Keratinocyte (primary cell): ENCODE measurements at regions not wholly inside any gene's neighbourhood (a gene's known extent, or its start where the extent isn't known, plus 50 kb on each side); places are given as distances from the start of the nearest gene placed in this dataset.

Experiments used
- EZH2 ChIP-seq: IDR thresholded peaks from one replicate; pipeline ENCODE4 v1.6.1; 2012; ENCODE audit warnings: inconsistent platforms, mild to moderate bottlenecking, low read length, moderate library complexity
- TF ChIP-seq, protein P1 (sequence below), 3 experiments: IDR thresholded peaks in 1 of 3; conservative IDR thresholded peaks in 1 of 3; optimal IDR thresholded peaks in 1 of 3; 2 replicates in 2 of 3; 3 replicates in 1 of 3; pipeline versions ENCODE3 to v1.5.1; 2011; ENCODE audit warnings: low read length in 3 of 3, mild to moderate bottlenecking in 3 of 3, moderate library complexity in 2 of 3, control low read depth in 1 of 3, inconsistent platforms in 1 of 3; ENCODE audit not compliant: insufficient read depth in 2 of 3; ENCODE audit errors: extremely low read depth in 1 of 3

DNA sequence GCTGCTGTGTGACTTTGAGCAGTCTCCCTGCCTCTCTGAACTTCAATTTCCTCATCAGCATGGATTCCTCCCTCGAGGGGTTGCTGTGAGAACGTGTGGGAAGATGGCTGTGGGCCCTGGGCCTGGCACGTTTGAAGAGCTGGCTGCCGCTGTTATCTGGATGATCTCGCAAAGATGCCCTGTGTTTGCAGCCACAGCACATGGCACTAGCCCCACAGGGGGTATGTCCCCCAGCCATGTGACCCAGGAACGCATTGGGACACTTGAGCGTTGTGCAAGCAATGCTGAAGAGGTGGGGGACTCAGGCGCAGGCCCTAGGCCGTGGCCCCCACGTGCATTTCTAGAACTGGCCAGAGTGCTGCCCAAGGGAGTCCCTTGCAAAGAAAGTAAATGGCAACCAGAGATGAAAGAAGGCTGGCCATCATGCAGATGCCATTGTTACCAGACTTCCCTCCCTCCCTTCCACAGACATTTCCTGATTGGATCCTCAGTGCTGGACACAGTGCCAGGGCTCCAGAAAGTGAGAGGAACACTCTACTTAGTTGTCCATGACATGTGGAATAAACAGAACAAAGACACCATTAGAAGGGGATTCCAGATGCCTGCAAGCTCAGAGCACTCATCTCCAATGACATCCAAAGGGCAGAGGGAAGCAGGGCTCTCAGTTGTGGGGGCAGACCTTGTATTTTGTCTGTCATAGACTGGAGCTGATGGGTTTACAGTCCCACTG lies 65.1 kb upstream of the NEURL1B start:
- TF ChIP-seq, protein P1, sequence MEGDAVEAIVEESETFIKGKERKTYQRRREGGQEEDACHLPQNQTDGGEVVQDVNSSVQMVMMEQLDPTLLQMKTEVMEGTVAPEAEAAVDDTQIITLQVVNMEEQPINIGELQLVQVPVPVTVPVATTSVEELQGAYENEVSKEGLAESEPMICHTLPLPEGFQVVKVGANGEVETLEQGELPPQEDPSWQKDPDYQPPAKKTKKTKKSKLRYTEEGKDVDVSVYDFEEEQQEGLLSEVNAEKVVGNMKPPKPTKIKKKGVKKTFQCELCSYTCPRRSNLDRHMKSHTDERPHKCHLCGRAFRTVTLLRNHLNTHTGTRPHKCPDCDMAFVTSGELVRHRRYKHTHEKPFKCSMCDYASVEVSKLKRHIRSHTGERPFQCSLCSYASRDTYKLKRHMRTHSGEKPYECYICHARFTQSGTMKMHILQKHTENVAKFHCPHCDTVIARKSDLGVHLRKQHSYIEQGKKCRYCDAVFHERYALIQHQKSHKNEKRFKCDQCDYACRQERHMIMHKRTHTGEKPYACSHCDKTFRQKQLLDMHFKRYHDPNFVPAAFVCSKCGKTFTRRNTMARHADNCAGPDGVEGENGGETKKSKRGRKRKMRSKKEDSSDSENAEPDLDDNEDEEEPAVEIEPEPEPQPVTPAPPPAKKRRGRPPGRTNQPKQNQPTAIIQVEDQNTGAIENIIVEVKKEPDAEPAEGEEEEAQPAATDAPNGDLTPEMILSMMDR (optimal IDR thresholded peaks at IDR 0.05 in 1 of 3, IDR thresholded peaks at IDR 0.05 in 1 of 3, conservative IDR thresholded peaks at IDR 0.05 in 1 of 3; ENCODE audit: extremely low read depth in 1 of 3, insufficient read depth in 2 of 3, low read length in 3 of 3) = no peak
- TF ChIP-seq EZH2 = no peak
